SU-DHL-6 (cell line): ENCODE measurements at regions not wholly inside any gene's neighbourhood (a gene's known extent, or its start where the extent isn't known, plus 50 kb on each side); places are given as distances from the start of the nearest gene placed in this dataset.
A peak's percentile ranks its signal among the peaks of the same experiment; 100 is the strongest.

Experiments used
- H2AFZ ChIP-seq: fragments of 200-600 bp; sonication (generic); 2 replicates; pipeline ENCODE4 v1.6.1; 2014; ENCODE audit warnings: low read depth, mild to moderate bottlenecking, moderate library complexity, mixed read lengths, antibody characterized with exemption, low read length; ENCODE audit not compliant: severe bottlenecking
- H3F3A ChIP-seq: fragments of 200-600 bp; shearing (Covaris generic); 2 replicates; pipeline ENCODE4 v1.6.0; 2016; ENCODE audit warnings: antibody characterized with exemption, mild to moderate bottlenecking; ENCODE audit not compliant: insufficient read depth
- H3K27ac ChIP-seq: fragments of 200-600 bp; sonication (generic); 2 replicates; pipeline ENCODE4 v1.5.1; 2016; ENCODE audit warnings: low read depth, mild to moderate bottlenecking, low read length, moderate library complexity, mixed read lengths
- H3K27me3 ChIP-seq: fragments of 200-600 bp; sonication (generic), shearing (Covaris generic); 2 replicates; pipeline ENCODE4 v1.6.0; 2014; ENCODE audit warnings: mild to moderate bottlenecking, low read length
- H3K36me3 ChIP-seq: fragments of 200-600 bp; sonication (generic); 2 replicates; pipeline ENCODE4 v1.6.1; 2014; ENCODE audit warnings: mild to moderate bottlenecking, low read length, mixed read lengths
- H3K4me2 ChIP-seq: fragments of 300-600, 200-600 bp; shearing (Covaris generic), sonication (generic); 2 replicates; pipeline ENCODE4 v1.6.0; 2014; ENCODE audit warnings: low read length, low read depth, mild to moderate bottlenecking; ENCODE audit not compliant: poor library complexity, severe bottlenecking
- H3K4me3 ChIP-seq: fragments of 200-600 bp; sonication (generic); 2 replicates; pipeline ENCODE4 v1.5.1; 2014; ENCODE audit warnings: antibody characterized with exemption, low read length, mild to moderate bottlenecking, mixed read lengths; ENCODE audit not compliant: insufficient read depth, poor library complexity, severe bottlenecking
- H3K79me2 ChIP-seq: fragments of 200-600 bp; sonication (generic); 2 replicates; pipeline ENCODE4 v1.6.1; 2014; ENCODE audit warnings: mild to moderate bottlenecking, low read length, moderate library complexity; ENCODE audit not compliant: insufficient read depth
- H3K9ac ChIP-seq: fragments of 200-600 bp; sonication (generic); 2 replicates; pipeline ENCODE4 v1.7.0; 2014; ENCODE audit warnings: mild to moderate bottlenecking, low read length
- H3K9me2 ChIP-seq: fragments of 200-600 bp; sonication (generic); replicated peaks from 2 replicates; pipeline ENCODE4 v1.6.1; 2014; ENCODE audit warnings: low read length; ENCODE audit not compliant: insufficient read depth
- H3K9me3 ChIP-seq: fragments of 200-600 bp; sonication (generic); 2 replicates; pipeline ENCODE4 v1.6.1; 2014; ENCODE audit warnings: low read length, mixed read lengths; ENCODE audit not compliant: insufficient read depth
- H4K20me1 ChIP-seq: fragments of 200-600 bp; sonication (generic); 2 replicates; pipeline ENCODE4 v1.6.1; 2014; ENCODE audit warnings: low read depth, mild to moderate bottlenecking, antibody characterized with exemption, low read length, moderate library complexity, mixed read lengths
- EZH2phosphoT487 ChIP-seq: fragments of 200-600 bp; sonication (generic), shearing (Covaris generic); conservative IDR thresholded peaks from 2 replicates; pipeline ENCODE4 v1.6.1; 2018; ENCODE audit warnings: mild to moderate bottlenecking, antibody characterized with exemption, low read length, moderate library complexity, mixed read lengths
- TF ChIP-seq, protein P1 (sequence below): fragments of 200-600 bp; sonication (generic); IDR thresholded peaks from one replicate; pipeline ENCODE4 v1.5.1; 2017; ENCODE audit warnings: antibody characterized with exemption, mild to moderate bottlenecking, low read length, moderate library complexity; ENCODE audit not compliant: insufficient read depth, poor library complexity, severe bottlenecking

DNA sequence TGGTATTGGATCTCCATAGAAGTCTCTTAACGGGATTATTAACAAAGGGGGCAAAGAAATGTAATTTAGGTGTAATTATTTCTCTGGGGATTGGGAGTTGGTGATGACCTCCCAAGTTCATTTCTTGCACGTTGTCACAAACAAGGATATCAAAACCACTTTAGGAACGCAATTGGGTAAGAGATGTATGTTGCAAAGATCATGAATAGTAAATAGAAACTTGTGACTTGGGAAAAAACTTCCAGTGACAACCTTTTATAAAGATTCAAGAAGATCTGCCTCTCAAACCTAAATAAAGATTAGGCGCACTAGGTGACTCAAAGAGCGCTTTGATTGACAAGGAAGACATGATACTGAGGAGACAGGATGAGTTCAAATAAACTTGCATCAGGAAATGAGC is 127.8 kb upstream of the TRIB2 start:
- peaks cover 20% of the 10 kb centered on the region for H3F3A ChIP-seq
- H3K27me3 ChIP-seq, result no peaks in the 10 kb centered on the region
- H4K20me1 ChIP-seq, result no peaks in the 10 kb centered on the region
- peak overlapping the region; percentile 41 for H3K4me2 ChIP-seq
- no peak overlapping the region for H2AFZ ChIP-seq
- H3K9me3 ChIP-seq, result no peaks in the 10 kb centered on the region
- H3K9me2 ChIP-seq, result no peaks in the 10 kb centered on the region
- H3K4me3 ChIP-seq, result no peak overlapping the region
- no peaks in the 10 kb centered on the region for H3K36me3 ChIP-seq
- H3K9ac ChIP-seq, result no peak overlapping the region
- no peaks in the 10 kb centered on the region for H3K79me2 ChIP-seq
- TF ChIP-seq, protein P1, sequence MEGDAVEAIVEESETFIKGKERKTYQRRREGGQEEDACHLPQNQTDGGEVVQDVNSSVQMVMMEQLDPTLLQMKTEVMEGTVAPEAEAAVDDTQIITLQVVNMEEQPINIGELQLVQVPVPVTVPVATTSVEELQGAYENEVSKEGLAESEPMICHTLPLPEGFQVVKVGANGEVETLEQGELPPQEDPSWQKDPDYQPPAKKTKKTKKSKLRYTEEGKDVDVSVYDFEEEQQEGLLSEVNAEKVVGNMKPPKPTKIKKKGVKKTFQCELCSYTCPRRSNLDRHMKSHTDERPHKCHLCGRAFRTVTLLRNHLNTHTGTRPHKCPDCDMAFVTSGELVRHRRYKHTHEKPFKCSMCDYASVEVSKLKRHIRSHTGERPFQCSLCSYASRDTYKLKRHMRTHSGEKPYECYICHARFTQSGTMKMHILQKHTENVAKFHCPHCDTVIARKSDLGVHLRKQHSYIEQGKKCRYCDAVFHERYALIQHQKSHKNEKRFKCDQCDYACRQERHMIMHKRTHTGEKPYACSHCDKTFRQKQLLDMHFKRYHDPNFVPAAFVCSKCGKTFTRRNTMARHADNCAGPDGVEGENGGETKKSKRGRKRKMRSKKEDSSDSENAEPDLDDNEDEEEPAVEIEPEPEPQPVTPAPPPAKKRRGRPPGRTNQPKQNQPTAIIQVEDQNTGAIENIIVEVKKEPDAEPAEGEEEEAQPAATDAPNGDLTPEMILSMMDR, result no peak
- no peak for TF ChIP-seq EZH2phosphoT487
- no peak overlapping the region for H3K27ac ChIP-seq

DNA sequence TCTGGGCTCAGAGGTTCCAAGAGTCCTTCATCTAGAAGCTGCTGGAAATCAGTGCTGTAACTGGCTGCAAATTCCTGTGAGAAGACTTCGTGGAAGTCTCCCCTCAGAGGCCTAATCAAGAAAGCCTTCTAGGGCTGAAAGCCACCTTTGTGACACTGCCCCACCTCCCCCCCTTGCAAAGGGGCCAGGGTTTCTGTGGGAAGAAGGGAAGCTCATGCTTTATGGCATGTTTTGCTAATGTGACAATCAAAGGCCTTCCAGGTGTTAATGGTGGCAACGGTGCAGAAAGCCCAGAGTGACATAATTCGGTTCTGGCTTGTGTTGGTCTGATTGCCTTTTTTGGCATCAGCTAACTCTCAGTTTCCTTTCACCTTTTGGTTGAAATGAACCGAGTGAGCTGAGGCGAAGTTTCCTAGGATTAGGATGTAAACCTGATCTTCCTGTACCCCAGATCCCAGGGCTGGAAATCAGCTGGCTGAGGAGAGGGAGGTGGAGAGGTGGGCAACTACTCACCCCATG is 126.9 kb upstream of the TRIB2 start:
- Histone ChIP-seq H3K36me3 (no peaks in the 10 kb centered on the region), H3K27ac (no peak overlapping the region; the same call in 1 of the 2 replicates), H4K20me1 (no peaks in the 10 kb centered on the region), H3K9me3 (no peaks in the 10 kb centered on the region), H3K4me3 (no peak overlapping the region), H3K27me3 (no peaks in the 10 kb centered on the region), H3F3A (peaks cover 20% of the 10 kb centered on the region), H3K9me2 (no peaks in the 10 kb centered on the region), H3K9ac (0 out of 2 replicates have a peak overlapping the region, but pooled peaks have one; percentile 17), H2AFZ (no peak overlapping the region), H3K4me2 (peak overlapping the region; percentile 41), H3K79me2 (no peaks in the 10 kb centered on the region)
- TF ChIP-seq, protein P1, result no peak
- TF ChIP-seq EZH2phosphoT487, result no peak

DNA sequence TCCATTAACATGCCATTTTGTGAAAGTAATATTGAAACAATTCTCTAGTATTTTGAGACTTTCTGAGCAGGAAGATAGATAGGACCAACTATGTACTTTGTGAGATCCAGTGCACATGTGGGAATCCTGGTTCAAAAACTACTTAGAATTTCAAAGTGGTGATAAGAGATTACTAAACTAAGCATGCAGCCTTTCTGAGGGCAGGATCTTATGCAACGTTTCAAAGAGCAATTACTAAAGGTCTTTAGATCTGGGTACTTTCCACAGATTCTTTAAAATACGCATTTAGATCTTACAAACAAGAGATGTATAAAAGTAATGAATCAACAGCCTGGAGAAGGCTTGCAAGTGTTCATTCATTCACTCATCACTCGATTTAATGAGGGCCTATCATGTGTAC is 124.4 kb upstream of the TRIB2 start:
- no peak overlapping the region for H2AFZ ChIP-seq
- no peaks in the 10 kb centered on the region for H3K27me3 ChIP-seq
- H3K27ac ChIP-seq, result no peak overlapping the region
- H3F3A ChIP-seq, result peaks cover 12% of the 10 kb centered on the region
- no peaks in the 10 kb centered on the region for H3K9me3 ChIP-seq
- no peaks in the 10 kb centered on the region for H3K79me2 ChIP-seq
- H3K9ac ChIP-seq, result no peak overlapping the region
- H3K4me2 ChIP-seq, result no peak overlapping the region
- no peaks in the 10 kb centered on the region for H3K9me2 ChIP-seq
- TF ChIP-seq, protein P1, result no peak
- no peak for TF ChIP-seq EZH2phosphoT487
- no peaks in the 10 kb centered on the region for H3K36me3 ChIP-seq
- H3K4me3 ChIP-seq, result no peak overlapping the region
- no peaks in the 10 kb centered on the region for H4K20me1 ChIP-seq
